GM12878 (cell line): ENCODE measurements at regions not wholly inside any gene's neighbourhood (a gene's known extent, or its start where the extent isn't known, plus 50 kb on each side); places are given as distances from the start of the nearest gene placed in this dataset.

Source experiments
- ATAC-seq: fragments of 200-7000 bp; cut with Tn5 transposase; 3 replicates; pipeline ENCODE4 v1.9.1; 2020; ENCODE audit warnings: mild to moderate bottlenecking, moderate library complexity
- BruUV-seq: library from RNA; stranded (reverse); fragments of 400-500 nt; replicated peaks from 2 replicates; lab custom pipeline; 2021; lab: Mats Ljungman, UMichigan
- CTCF ChIA-PET: fragments of 300-600 bp; sonication (Branson Sonifier 250); formaldehyde crosslinking; extraction: SDS; loops from one replicate; lab custom pipeline; 2021; ENCODE audit warnings: inconsistent platforms; lab: Yijun Ruan, JAX
- POLR2A ChIA-PET: fragments of 350-600 bp; formaldehyde crosslinking; extraction: SDS; loops from one replicate; lab custom pipeline; 2021; ENCODE audit warnings: inconsistent platforms; lab: Charles Lee
- RAD21 ChIA-PET: fragments of 300-600 bp; sonication (Branson Sonifier 250); formaldehyde crosslinking; loops from one replicate; lab custom pipeline; 2023; ENCODE audit warnings: antibody characterized with exemption; ENCODE audit not compliant: unreplicated experiment; lab: Charles Lee
- SMC1A ChIA-PET: fragments of 300-600 bp; sonication (Branson Sonifier 250); formaldehyde crosslinking; loops from one replicate; lab custom pipeline; 2023; ENCODE audit not compliant: unreplicated experiment, uncharacterized antibody; lab: Charles Lee
- DNase-seq: peaks from one replicate; pipeline ENCODE4 v3.0.0-alpha.2; 2011; ENCODE audit warnings: low read depth, low spot score
- FAIRE-seq: peaks from 3 replicates; lab custom pipeline; 2011; peaks lifted over from hg19 to GRCh38; lab: Jason Lieb, UNC
- H2AFZ ChIP-seq: 2 replicates; pipeline ENCODE4 v1.6.0; 2011; ENCODE audit warnings: low read depth, low read length, control low read depth; ENCODE audit not compliant: control insufficient read depth
- H3K27ac ChIP-seq: 2 replicates; pipeline ENCODE4 v1.5.1; 2011; ENCODE audit warnings: control low read depth; ENCODE audit not compliant: control insufficient read depth, insufficient read depth
- H3K27me3 ChIP-seq, 2 experiments: replicated peaks in 1 of 2; 2 replicates each; pipeline versions ENCODE4 v1.6.0 to v1.6.1; 2011; ENCODE audit warnings: low read length in 1 of 2; ENCODE audit not compliant: control insufficient read depth in 2 of 2, insufficient read depth in 2 of 2
- H3K36me3 ChIP-seq, 2 experiments: 2 replicates each; pipeline ENCODE4 v1.5.1; 2011; ENCODE audit warnings: low read length in 1 of 2; ENCODE audit not compliant: control insufficient read depth in 2 of 2, insufficient read depth in 2 of 2
- H3K4me1 ChIP-seq: 2 replicates; pipeline ENCODE4 v1.6.1; 2011; ENCODE audit warnings: mild to moderate bottlenecking, low read length, moderate library complexity, mixed read lengths; ENCODE audit not compliant: control insufficient read depth, insufficient read depth
- H3K4me2 ChIP-seq: 2 replicates; pipeline ENCODE4 v1.6.0; 2011; ENCODE audit warnings: control low read depth; ENCODE audit not compliant: control insufficient read depth, insufficient read depth
- H3K4me3 ChIP-seq: fragments of 200-600 bp; sonication (generic); 2 replicates; pipeline ENCODE4 v1.5.1; 2016
- H3K79me2 ChIP-seq: 2 replicates; pipeline ENCODE4 v1.6.0; 2011; ENCODE audit warnings: low read length; ENCODE audit not compliant: control insufficient read depth, insufficient read depth
- H3K9ac ChIP-seq: 2 replicates; pipeline ENCODE4 v1.8.0; 2011; ENCODE audit warnings: low read length, control low read depth, mixed read lengths; ENCODE audit not compliant: control insufficient read depth, insufficient read depth
- H3K9me3 ChIP-seq: replicated peaks from 3 replicates; pipeline ENCODE4 v1.5.1; 2011; ENCODE audit warnings: mild to moderate bottlenecking, low read length; ENCODE audit not compliant: control insufficient read depth, insufficient read depth
- H4K20me1 ChIP-seq: 2 replicates; pipeline ENCODE4 v1.6.0; 2011; ENCODE audit not compliant: control insufficient read depth, insufficient read depth
- CREB1 ChIP-seq: IDR thresholded peaks from 2 replicates; pipeline ENCODE4 v1.6.1; 2012; ENCODE audit warnings: low read depth, mild to moderate bottlenecking, inconsistent platforms
- EZH2 ChIP-seq: IDR thresholded peaks from 2 replicates; pipeline ENCODE4 v1.6.1; 2012; ENCODE audit warnings: low read depth, mild to moderate bottlenecking, control low read depth, inconsistent platforms, low read length, borderline replicate concordance; ENCODE audit not compliant: control insufficient read depth
- FOXM1 ChIP-seq: IDR thresholded peaks from 2 replicates; pipeline ENCODE4 v1.6.1; 2012; ENCODE audit warnings: low read depth, mild to moderate bottlenecking, inconsistent platforms, low read length, moderate library complexity
- HSF1 ChIP-seq: fragments of 150-350 bp; IDR thresholded peaks from 2 replicates; pipeline ENCODE4 v1.6.1; 2014; ENCODE audit warnings: mild to moderate bottlenecking, low read depth, low read length
- IKZF1 ChIP-seq: fragments of 450-650 bp; conservative IDR thresholded peaks from 2 replicates; pipeline ENCODE4 v1.6.1; 2017; ENCODE audit warnings: antibody characterized with exemption, mild to moderate bottlenecking
- MAX ChIP-seq: IDR thresholded peaks from 2 replicates; pipeline ENCODE4 v1.6.1; 2012; ENCODE audit warnings: low read depth, low read length, improper control_type of control experiment
- NFYB ChIP-seq: IDR thresholded peaks from 2 replicates; pipeline ENCODE4 v1.6.1; 2011; ENCODE audit warnings: low read depth, mild to moderate bottlenecking, low read length, improper control_type of control experiment, moderate library complexity; ENCODE audit not compliant: insufficient read depth
- RELA ChIP-seq: fragments of 450-650 bp; IDR thresholded peaks from 2 replicates; pipeline ENCODE4 v1.8.0; 2014; ENCODE audit warnings: borderline replicate concordance; ENCODE audit not compliant: partially characterized antibody
- RFX5 ChIP-seq: IDR thresholded peaks from 2 replicates; pipeline ENCODE4 v1.6.1; 2011; ENCODE audit warnings: low read depth, low read length, improper control_type of control experiment
- STAT3 ChIP-seq: IDR thresholded peaks from 2 replicates; pipeline ENCODE4 v1.6.1; 2011; ENCODE audit warnings: low read depth, low read length, improper control_type of control experiment
- WGBS: methylation state at CpG from one replicate; pipeline ENCODE4 v1.1.6; 2016; ENCODE audit warnings: low lambda C conversion rate; ENCODE audit not compliant: insufficient replicate concordance, insufficient coverage; ENCODE audit errors: missing lambda C conversion rate; 5-methylcytosine and 5-hydroxymethylcytosine counted together
- in situ Hi-C: fragments of 300-500 bp; cut with MboI; formaldehyde crosslinking; loops from 9 replicates; pipeline ENCODE4 v1.14.3; 2018; ENCODE audit warnings: mixed read lengths
- intact Hi-C: fragments of 100-400 bp; cut with micrococcal nuclease; formaldehyde crosslinking; loops from one replicate; pipeline ENCODE4 v1.14.2; 2022; ENCODE audit not compliant: unreplicated experiment

- Histone ChIP-seq H3K27me3 (no peaks in the 10 kb centered on the region), H2AFZ (no peak overlapping the region), H3K27ac (no peak overlapping the region), H3K36me3 (no peaks in the 10 kb centered on the region), H3K79me2 (no peaks in the 10 kb centered on the region), H3K4me2 (no peak overlapping the region), H3K4me3 (no peak overlapping the region), H3K4me1 (no peaks in the 10 kb centered on the region), H3K9ac (no peak overlapping the region), H4K20me1 (no peaks in the 10 kb centered on the region; the same call in 1 of the 2 replicates), H3K9me3 (no peaks in the 10 kb centered on the region; the same call in 2 of the 3 replicates)
- BruUV-seq = no TSS peak
- TF ChIP-seq RFX5 (no peak), IKZF1 (no peak), FOXM1 (no peak), RELA (no peak), CREB1 (no peak), NFYB (no peak), EZH2 (no peak), STAT3 (no peak), MAX (no peak), HSF1 (no peak)
- intact Hi-C loops = no loop called here
- 47% methylated on average over 5 of the region's 5 CpGs for WGBS
- DNase-seq (no peak), FAIRE-seq (no peak), ATAC-seq (no peak)
- POLR2A ChIA-PET = no interaction called here
- CTCF ChIA-PET = no interaction called here
- SMC1A ChIA-PET = no interaction called here
- RAD21 ChIA-PET = no interaction called here
- in situ Hi-C loops = no loop called here
Observed at GRCh38 chr6:168906391-168906790, 347.3 kb downstream of the THBS2 start.
